ENCODE measurements at regions not wholly inside any gene's neighbourhood (a gene's known extent, or its start where the extent isn't known, plus 50 kb on each side); places are given as distances from the start of the nearest gene placed in this dataset.

DNA sequence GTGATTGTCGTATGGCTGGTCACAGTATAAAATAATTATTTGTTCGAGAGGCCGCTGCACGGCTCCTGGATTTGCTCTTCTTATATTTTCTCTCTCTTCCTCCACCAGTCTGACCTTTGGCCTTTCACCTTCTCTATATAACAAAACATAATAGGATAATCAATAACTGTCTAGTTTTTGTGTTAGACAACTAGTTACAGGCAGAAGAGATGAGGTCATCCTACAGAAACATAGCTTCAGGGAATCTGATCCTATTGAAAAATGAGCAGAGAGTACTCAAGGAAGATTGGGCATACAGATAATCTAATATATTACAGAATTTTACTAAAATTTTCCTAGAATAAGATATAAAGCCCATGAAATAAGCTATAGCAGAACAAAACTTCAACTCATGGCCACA, 731.3 kb upstream of the SLC39A10 start:
- no peak overlapping the region for H2AFZ ChIP-seq (ENCODE audit: low read depth)
- TF ChIP-seq, protein P1, sequence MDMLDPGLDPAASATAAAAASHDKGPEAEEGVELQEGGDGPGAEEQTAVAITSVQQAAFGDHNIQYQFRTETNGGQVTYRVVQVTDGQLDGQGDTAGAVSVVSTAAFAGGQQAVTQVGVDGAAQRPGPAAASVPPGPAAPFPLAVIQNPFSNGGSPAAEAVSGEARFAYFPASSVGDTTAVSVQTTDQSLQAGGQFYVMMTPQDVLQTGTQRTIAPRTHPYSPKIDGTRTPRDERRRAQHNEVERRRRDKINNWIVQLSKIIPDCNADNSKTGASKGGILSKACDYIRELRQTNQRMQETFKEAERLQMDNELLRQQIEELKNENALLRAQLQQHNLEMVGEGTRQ (IDR thresholded peaks at IDR 0.05; ENCODE audit: borderline replicate concordance, low read depth, low read length), result no peak
- TF ChIP-seq SIN3A (IDR thresholded peaks at IDR 0.05; ENCODE audit: borderline replicate concordance, low read depth, low read length), result no peak
- TF ChIP-seq, protein P2, sequence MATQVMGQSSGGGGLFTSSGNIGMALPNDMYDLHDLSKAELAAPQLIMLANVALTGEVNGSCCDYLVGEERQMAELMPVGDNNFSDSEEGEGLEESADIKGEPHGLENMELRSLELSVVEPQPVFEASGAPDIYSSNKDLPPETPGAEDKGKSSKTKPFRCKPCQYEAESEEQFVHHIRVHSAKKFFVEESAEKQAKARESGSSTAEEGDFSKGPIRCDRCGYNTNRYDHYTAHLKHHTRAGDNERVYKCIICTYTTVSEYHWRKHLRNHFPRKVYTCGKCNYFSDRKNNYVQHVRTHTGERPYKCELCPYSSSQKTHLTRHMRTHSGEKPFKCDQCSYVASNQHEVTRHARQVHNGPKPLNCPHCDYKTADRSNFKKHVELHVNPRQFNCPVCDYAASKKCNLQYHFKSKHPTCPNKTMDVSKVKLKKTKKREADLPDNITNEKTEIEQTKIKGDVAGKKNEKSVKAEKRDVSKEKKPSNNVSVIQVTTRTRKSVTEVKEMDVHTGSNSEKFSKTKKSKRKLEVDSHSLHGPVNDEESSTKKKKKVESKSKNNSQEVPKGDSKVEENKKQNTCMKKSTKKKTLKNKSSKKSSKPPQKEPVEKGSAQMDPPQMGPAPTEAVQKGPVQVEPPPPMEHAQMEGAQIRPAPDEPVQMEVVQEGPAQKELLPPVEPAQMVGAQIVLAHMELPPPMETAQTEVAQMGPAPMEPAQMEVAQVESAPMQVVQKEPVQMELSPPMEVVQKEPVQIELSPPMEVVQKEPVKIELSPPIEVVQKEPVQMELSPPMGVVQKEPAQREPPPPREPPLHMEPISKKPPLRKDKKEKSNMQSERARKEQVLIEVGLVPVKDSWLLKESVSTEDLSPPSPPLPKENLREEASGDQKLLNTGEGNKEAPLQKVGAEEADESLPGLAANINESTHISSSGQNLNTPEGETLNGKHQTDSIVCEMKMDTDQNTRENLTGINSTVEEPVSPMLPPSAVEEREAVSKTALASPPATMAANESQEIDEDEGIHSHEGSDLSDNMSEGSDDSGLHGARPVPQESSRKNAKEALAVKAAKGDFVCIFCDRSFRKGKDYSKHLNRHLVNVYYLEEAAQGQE (IDR thresholded peaks at IDR 0.05; ENCODE audit: low read depth, low read length), result no peak
- TF ChIP-seq NRF1 (IDR thresholded peaks at IDR 0.05; ENCODE audit: low read depth, low read length), result no peak
- no peak for TF ChIP-seq ELF1 (IDR thresholded peaks at IDR 0.05)
- TF ChIP-seq, protein P3, sequence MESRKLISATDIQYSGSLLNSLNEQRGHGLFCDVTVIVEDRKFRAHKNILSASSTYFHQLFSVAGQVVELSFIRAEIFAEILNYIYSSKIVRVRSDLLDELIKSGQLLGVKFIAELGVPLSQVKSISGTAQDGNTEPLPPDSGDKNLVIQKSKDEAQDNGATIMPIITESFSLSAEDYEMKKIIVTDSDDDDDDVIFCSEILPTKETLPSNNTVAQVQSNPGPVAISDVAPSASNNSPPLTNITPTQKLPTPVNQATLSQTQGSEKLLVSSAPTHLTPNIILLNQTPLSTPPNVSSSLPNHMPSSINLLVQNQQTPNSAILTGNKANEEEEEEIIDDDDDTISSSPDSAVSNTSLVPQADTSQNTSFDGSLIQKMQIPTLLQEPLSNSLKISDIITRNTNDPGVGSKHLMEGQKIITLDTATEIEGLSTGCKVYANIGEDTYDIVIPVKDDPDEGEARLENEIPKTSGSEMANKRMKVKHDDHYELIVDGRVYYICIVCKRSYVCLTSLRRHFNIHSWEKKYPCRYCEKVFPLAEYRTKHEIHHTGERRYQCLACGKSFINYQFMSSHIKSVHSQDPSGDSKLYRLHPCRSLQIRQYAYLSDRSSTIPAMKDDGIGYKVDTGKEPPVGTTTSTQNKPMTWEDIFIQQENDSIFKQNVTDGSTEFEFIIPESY (IDR thresholded peaks at IDR 0.05; ENCODE audit: borderline replicate concordance, low read depth), result no peak
- no peak for TF ChIP-seq RXRA (IDR thresholded peaks at IDR 0.05; ENCODE audit: borderline replicate concordance, low read depth)
- no peaks in the 10 kb centered on the region for H3K9me2 ChIP-seq
- 59% methylated on average over 4 of the region's 4 CpGs for WGBS (ENCODE audit: low lambda C conversion rate)
- no peak overlapping the region for H3K4me3 ChIP-seq (ENCODE audit: low read depth in 2 of 2, low read length in 1 of 2)
- H3K4me2 ChIP-seq, result no peak overlapping the region
- no peaks in the 10 kb centered on the region for H3K4me1 ChIP-seq (ENCODE audit: control insufficient read depth in 1 of 2, insufficient read depth in 2 of 2, low read depth in 1 of 2, low read length in 1 of 2)
- no peaks in the 10 kb centered on the region for H3K27me3 ChIP-seq (ENCODE audit: insufficient read depth)
- no peaks in the 10 kb centered on the region for H3K79me2 ChIP-seq (ENCODE audit: insufficient read depth)
- H3K27ac ChIP-seq (ENCODE audit: low read depth in 2 of 2, low read length in 1 of 2), result no peak overlapping the region
- POLR2A ChIA-PET, result no interaction called here
- DNase-seq, result no peak
- H3K36me3 ChIP-seq (replicated peaks in 1 of 2; ENCODE audit: control insufficient read depth in 1 of 2, insufficient read depth in 2 of 2, low read length in 1 of 2), result no peaks in the 10 kb centered on the region
- CTCF ChIA-PET, result no interaction called here
- H4K20me1 ChIP-seq (ENCODE audit: insufficient read depth), result no peaks in the 10 kb centered on the region
- H3F3A ChIP-seq (replicated peaks; ENCODE audit: insufficient read depth), result no peaks in the 10 kb centered on the region
- H3K9ac ChIP-seq, result no peak overlapping the region
- H3K9me3 ChIP-seq, result no peaks in the 10 kb centered on the region

DNA sequence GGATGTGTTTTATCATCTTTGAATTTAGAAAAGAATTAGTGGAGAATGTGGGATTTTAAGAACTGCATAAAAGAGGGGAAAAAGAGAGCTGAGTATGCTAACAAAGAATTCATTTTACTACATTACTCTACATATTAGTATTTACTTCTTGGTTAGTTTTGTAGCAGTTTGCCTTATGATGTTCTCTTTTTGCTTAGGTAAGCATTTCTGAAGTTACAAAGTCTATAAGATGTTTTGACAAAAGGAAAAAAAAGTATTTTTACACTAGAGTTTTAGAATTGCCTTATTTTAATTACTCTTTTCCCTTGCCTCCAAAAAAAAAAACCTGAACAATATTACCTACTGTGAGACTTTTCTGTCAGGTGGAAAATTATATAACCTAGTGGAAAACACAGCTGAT, 739.5 kb upstream of the SLC39A10 start:
- Histone ChIP-seq H3K4me2 (no peak overlapping the region), H3K4me3 (ENCODE audit: low read depth in 2 of 2, low read length in 1 of 2) (no peak overlapping the region), H3K27me3 (ENCODE audit: insufficient read depth) (no peaks in the 10 kb centered on the region), H3F3A (replicated peaks; ENCODE audit: insufficient read depth) (no peaks in the 10 kb centered on the region), H3K9ac (no peak overlapping the region), H2AFZ (ENCODE audit: low read depth) (no peak overlapping the region), H3K79me2 (ENCODE audit: insufficient read depth) (no peaks in the 10 kb centered on the region), H4K20me1 (ENCODE audit: insufficient read depth) (no peaks in the 10 kb centered on the region), H3K9me3 (no peaks in the 10 kb centered on the region), H3K27ac (ENCODE audit: low read depth in 2 of 2, low read length in 1 of 2) (no peak overlapping the region), H3K4me1 (ENCODE audit: control insufficient read depth in 1 of 2, insufficient read depth in 2 of 2, low read depth in 1 of 2, low read length in 1 of 2) (no peaks in the 10 kb centered on the region), H3K9me2 (no peaks in the 10 kb centered on the region), H3K36me3 (replicated peaks in 1 of 2; ENCODE audit: control insufficient read depth in 1 of 2, insufficient read depth in 2 of 2, low read length in 1 of 2) (no peaks in the 10 kb centered on the region)
- DNase-seq, result no peak
- no peak for TF ChIP-seq YY1 (IDR thresholded peaks at IDR 0.05; ENCODE audit: low read depth)
- no peak for TF ChIP-seq JUND (IDR thresholded peaks at IDR 0.05)
- no peak for TF ChIP-seq RAD21 (IDR thresholded peaks at IDR 0.05; ENCODE audit: low read length)
- TF ChIP-seq EP300 (IDR thresholded peaks at IDR 0.05; ENCODE audit: borderline replicate concordance in 1 of 2, low read depth in 1 of 2, low read length in 1 of 2), result no peak
- no peak for TF ChIP-seq SMC3 (IDR thresholded peaks at IDR 0.05; ENCODE audit: low read depth, low read length)
- TF ChIP-seq TEAD4 (IDR thresholded peaks at IDR 0.05; ENCODE audit: borderline replicate concordance, insufficient read depth), result no peak
- no peak for TF ChIP-seq FOSL2 (IDR thresholded peaks at IDR 0.05; ENCODE audit: borderline replicate concordance, low read depth)
- TF ChIP-seq GATA2 (CRISPR knock-in tag; IDR thresholded peaks at IDR 0.05), result no peak
- TF ChIP-seq NFIC (IDR thresholded peaks at IDR 0.05; ENCODE audit: borderline replicate concordance), result no peak
- TF ChIP-seq, protein P2 (IDR thresholded peaks at IDR 0.05; ENCODE audit: low read depth, low read length), result no peak
- no peak for TF ChIP-seq MXI1 (IDR thresholded peaks at IDR 0.05; ENCODE audit: low read depth, low read length)
- no peak for TF ChIP-seq MEF2A (IDR thresholded peaks at IDR 0.05; ENCODE audit: borderline replicate concordance, low read depth)
- TF ChIP-seq GABPA (IDR thresholded peaks at IDR 0.05; ENCODE audit: low read depth), result no peak
- no peak for TF ChIP-seq ELF1 (IDR thresholded peaks at IDR 0.05)
- ChIA-PET POLR2A (no interaction called here), CTCF (no interaction called here)
